ENCODE measurements at regions not wholly inside any gene's neighbourhood (a gene's known extent, or its start where the extent isn't known, plus 50 kb on each side); places are given as distances from the start of the nearest gene placed in this dataset.
"Not testable (repeated sequence)": the region's sequence is repeated elsewhere in the genome, so short reads cannot be mapped to it uniquely, and the experiment has no call there.

GRCh38 chr3:181610083-181610972, 101.4 kb upstream of the SOX2 start:
- no peak for DNase-seq (ENCODE audit: low read depth, low spot score)

DNA sequence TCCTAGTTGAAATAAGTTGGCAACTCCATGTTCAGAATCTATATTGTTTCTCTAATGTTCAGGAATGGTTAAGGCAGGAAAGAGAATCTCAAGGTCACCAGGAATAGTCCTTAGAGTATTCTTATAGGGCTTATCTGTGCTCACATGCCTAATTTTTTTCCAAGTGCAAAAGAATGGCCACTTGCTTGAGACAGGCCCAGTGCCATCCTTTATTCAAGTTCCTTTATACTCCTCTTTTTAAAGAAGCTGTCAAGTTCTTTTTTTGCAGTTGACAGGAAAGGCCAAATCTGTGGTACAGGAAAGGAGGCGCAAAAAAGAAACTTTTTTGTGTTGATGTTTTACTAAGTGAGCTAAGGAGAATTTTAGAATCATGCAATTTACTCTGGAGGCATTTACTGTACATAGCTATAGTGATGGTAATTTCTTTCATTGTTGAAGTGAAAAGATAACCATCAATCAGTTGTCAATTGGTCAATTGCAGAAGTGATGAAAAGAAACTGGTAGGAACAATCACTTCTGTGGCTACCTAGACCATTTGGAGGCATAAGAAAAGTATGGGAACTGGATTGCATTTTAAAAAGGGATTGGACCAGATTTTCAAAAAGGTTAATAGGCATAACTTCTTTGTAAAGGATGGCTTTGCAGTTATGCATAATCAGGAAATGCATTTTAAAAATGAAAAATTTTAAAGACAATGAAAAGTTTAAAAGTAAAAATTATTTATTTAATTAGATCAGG, 102.5 kb upstream of the SOX2 start:
- no peak overlapping the region for H3K4me3 ChIP-seq (ENCODE audit: low read length)
- no peak for DNase-seq (ENCODE audit: low read depth, low spot score)

More at GRCh38 chr3:181610083-181610972, 101.4 kb upstream of the SOX2 start:
- no peak overlapping the region for H3K4me3 ChIP-seq (ENCODE audit: low read length)

- no peak for DNase-seq (ENCODE audit: low read depth, low spot score)
- H3K4me3 ChIP-seq (ENCODE audit: low read length), result no peak overlapping the region
These were observed 107.5 kb upstream of the SOX2 start for GRCh38 chr3:181604267-181604666.

GRCh38 chr3:181596126-181596525, 115.6 kb upstream of the SOX2 start:
- no peak overlapping the region for H3K4me3 ChIP-seq (ENCODE audit: low read length)
- DNase-seq (ENCODE audit: low read depth, low spot score), result no peak

DNA sequence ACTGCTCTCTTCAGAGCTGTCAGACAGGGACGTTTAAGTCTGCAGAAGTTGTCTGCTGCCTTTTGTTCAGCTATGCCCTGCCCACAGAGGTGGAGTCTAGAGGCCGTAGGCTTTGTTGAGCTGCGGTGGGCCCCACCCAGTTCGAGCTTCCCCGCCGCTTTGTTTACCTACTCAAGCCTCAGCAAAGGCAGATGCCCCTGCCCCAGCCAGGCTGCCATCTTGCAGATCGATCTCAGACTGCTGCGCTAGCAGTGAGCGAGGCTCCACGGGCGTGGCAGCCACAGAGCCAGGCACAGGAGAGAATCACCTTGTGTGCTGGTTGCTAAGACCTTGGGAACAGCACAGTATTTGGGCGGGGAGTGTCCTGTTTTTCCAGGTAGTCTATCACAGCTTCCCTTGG, 120.8 kb upstream of the SOX2 start:
- not testable (repeated sequence) for DNase-seq (ENCODE audit: low read depth, low spot score); H3K4me3 ChIP-seq (ENCODE audit: low read length)

- no peak overlapping the region for H3K4me3 ChIP-seq (ENCODE audit: low read length)
- no peak for DNase-seq (ENCODE audit: low read depth, low spot score)
These were observed 129.1 kb upstream of the SOX2 start for GRCh38 chr3:181582619-181583018.

- no peak for DNase-seq (ENCODE audit: low read depth, low spot score)
- no peak overlapping the region for H3K4me3 ChIP-seq (ENCODE audit: low read length)
These were observed 130.1 kb upstream of the SOX2 start for GRCh38 chr3:181581656-181582055.

GRCh38 chr3:181578743-181579142, 133.0 kb upstream of the SOX2 start:
- DNase-seq (ENCODE audit: low read depth, low spot score), result no peak
- H3K4me3 ChIP-seq (ENCODE audit: low read length), result no peak overlapping the region

GRCh38 chr3:181572432-181572831, 139.3 kb upstream of the SOX2 start:
- DNase-seq (ENCODE audit: low read depth, low spot score), result no peak

GRCh38 chr3:181570472-181570871, 141.3 kb upstream of the SOX2 start:
- DNase-seq (ENCODE audit: low read depth, low spot score), result no peak
- H3K4me3 ChIP-seq (ENCODE audit: low read length), result no peak overlapping the region

More at GRCh38 chr3:181572432-181572831, 139.3 kb upstream of the SOX2 start:
- H3K4me3 ChIP-seq (ENCODE audit: low read length), result no peak overlapping the region

DNA sequence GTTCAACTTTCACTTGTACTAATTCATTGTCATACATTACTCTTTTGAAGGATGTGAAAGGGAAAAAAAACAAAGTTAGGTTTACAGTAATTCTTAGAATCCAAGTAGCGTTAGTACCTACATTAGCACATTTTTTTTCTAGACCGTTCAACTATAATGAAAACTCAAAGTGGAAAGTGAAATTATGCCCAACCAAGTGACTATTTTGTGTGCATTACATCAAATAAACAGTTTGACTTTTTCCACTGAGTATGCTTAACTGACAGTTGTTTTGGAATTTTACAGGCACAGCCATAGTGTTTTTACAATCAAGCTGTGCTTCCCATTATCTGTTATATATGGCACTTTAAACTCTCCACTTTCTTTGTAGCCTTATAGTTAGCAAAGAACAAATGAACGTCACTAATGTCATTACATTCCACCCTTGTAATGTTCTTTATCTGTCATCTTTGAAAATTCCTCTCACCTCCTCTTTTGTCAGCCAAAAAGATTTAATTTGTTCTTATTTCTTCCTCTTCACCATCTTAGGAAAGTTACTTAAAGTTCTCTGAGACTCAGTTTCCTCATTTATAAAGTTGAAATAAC, 142.3 kb upstream of the SOX2 start:
- H3K4me3 ChIP-seq (ENCODE audit: low read length), result no peak overlapping the region
- DNase-seq (ENCODE audit: low read depth, low spot score), result no peak

DNA sequence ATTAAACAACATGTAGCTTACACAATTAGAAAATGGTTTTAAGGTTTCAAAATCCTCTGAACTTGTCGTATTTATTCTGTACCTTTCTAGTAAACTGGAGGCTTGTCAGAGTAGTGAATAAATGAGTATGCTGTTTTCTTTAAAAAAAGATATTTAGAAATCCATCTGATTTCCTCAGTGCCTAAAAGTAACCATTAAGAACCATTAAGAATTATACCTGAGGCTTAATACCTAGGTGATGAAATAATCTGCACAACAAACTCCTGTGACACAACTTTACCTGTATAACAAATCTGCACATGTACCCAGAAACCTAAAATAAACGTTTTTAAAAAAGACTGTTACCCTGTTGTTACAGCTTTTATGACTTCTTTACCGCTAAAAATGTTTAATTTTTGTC, 143.0 kb upstream of the SOX2 start:
- DNase-seq (ENCODE audit: low read depth, low spot score), result no peak

DNA sequence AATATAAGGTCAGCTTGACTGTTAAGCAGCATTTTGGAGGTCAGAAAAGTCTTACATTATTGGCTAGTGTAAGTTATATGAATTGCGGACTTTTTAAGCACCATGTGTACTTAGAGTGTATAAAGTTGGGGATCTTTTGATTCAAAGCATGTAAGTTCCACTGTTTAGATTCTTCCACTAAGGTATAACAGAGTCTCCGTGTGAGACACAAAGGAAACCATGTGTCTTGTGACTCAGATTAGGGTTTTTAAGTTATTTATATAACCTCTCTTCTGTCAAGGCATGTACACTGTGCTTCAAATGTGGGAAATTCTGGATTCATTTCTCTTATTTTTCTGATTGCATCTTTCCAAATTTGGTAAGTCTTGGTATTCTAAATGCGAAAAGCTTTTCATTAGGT, 143.5 kb upstream of the SOX2 start:
- DNase-seq (ENCODE audit: low read depth, low spot score), result no peak
- no peak overlapping the region for H3K4me3 ChIP-seq (ENCODE audit: low read length)

More for the DNA sequence above, 143.0 kb upstream of the SOX2 start:
- H3K4me3 ChIP-seq (ENCODE audit: low read length), result no peak overlapping the region

GRCh38 chr3:181567311-181568075, 144.2 kb upstream of the SOX2 start:
- no peak for DNase-seq (ENCODE audit: low read depth, low spot score)
- H3K4me3 ChIP-seq (ENCODE audit: low read length), result no peak overlapping the region

DNA sequence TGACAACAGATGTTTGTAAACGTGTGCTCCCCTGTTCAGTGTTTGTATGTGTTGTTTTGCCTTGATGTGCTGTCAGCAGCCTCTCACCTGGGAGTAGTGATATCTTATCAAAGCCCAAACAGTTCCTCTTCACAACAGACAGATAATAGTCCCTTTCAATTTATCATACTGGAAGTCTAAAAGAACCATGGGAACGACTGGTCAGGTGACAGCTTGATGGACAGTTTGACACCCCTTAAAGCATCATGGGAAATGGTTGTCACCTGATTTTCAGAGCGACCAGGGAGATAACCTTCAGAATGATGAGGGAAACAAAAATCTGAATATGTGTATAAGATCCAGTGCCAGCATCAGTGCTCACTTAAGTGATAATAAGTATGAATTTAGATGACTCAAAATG, 146.3 kb upstream of the SOX2 start:
- no peak overlapping the region for H3K4me3 ChIP-seq (ENCODE audit: low read length)
- DNase-seq (ENCODE audit: low read depth, low spot score), result no peak

DNA sequence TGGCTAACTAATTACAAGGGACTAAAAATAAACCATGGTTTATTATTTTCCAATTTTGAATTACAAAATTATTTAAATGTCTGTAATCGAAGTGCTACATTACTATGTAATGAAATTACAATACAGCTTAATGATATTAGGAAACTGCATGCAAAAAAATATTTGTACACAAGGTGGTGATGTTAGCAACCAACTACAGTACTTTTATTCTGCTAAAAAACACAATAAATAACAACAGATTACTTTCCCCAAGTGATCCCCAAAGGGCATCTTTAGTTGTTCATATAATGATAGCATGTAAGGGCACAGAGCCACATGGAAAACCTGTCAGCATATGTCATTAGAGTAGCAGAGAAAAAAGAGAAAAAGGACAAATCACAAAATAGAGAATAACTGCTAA, 147.5 kb upstream of the SOX2 start:
- H3K4me3 ChIP-seq (ENCODE audit: low read length), result no peak overlapping the region
- DNase-seq (ENCODE audit: low read depth, low spot score), result no peak

GRCh38 chr3:181561139-181562031, 150.3 kb upstream of the SOX2 start:
- H3K4me3 ChIP-seq (ENCODE audit: low read length), result no peak overlapping the region
- no peak for DNase-seq (ENCODE audit: low read depth, low spot score)

GRCh38 chr3:181558870-181559269, 152.9 kb upstream of the SOX2 start:
- no peak overlapping the region for H3K4me3 ChIP-seq (ENCODE audit: low read length)
- no peak for DNase-seq (ENCODE audit: low read depth, low spot score)
